GM19438 (cell line): ENCODE measurements at regions not wholly inside any gene's neighbourhood (a gene's known extent, or its start where the extent isn't known, plus 50 kb on each side); places are given as distances from the start of the nearest gene placed in this dataset.

Experiments used
- ATAC-seq: cut with Tn5 transposase; IDR thresholded peaks from one replicate; pipeline ENCODE4 v1.9.1; 2021; ENCODE audit warnings: low read depth; ENCODE audit not compliant: unreplicated experiment

GRCh38 chr14:56933446-56933845 is 123.2 kb upstream of the OTX2 start:
- no peak for ATAC-seq

- no peak for ATAC-seq
Observed at GRCh38 chr14:56918849-56919574, 108.7 kb upstream of the OTX2 start.

- ATAC-seq, result no peak
Observed at GRCh38 chr14:56905282-56905681, 95.0 kb upstream of the OTX2 start.

- ATAC-seq, result no peak
Observed at GRCh38 chr14:56903304-56903969, 93.2 kb upstream of the OTX2 start.

GRCh38 chr14:56902385-56902784 is 92.1 kb upstream of the OTX2 start:
- no peak for ATAC-seq

GRCh38 chr14:56900726-56901125 is 90.4 kb upstream of the OTX2 start:
- ATAC-seq, result no peak

- no peak for ATAC-seq
Observed at GRCh38 chr14:56899829-56900228, 89.5 kb upstream of the OTX2 start.

GRCh38 chr14:56896922-56897321 is 86.6 kb upstream of the OTX2 start:
- no peak for ATAC-seq

- no peak for ATAC-seq
Observed at GRCh38 chr14:56896231-56896630, 86.0 kb upstream of the OTX2 start.

GRCh38 chr14:56895154-56895553 is 84.9 kb upstream of the OTX2 start:
- ATAC-seq, result no peak

GRCh38 chr14:56894591-56894991 is 84.3 kb upstream of the OTX2 start:
- no peak for ATAC-seq

- no peak for ATAC-seq
Observed at GRCh38 chr14:56892959-56893358, 82.7 kb upstream of the OTX2 start.

- ATAC-seq, result no peak
Observed at GRCh38 chr14:56891226-56891625, 80.9 kb upstream of the OTX2 start.

GRCh38 chr14:56889705-56890104 is 79.4 kb upstream of the OTX2 start:
- ATAC-seq, result no peak

GRCh38 chr14:56888274-56888673 is 78.0 kb upstream of the OTX2 start:
- ATAC-seq, result no peak

GRCh38 chr14:56887216-56887615 is 76.9 kb upstream of the OTX2 start:
- no peak for ATAC-seq

GRCh38 chr14:56886471-56887062 is 76.3 kb upstream of the OTX2 start:
- ATAC-seq, result no peak

- ATAC-seq, result no peak
Observed at GRCh38 chr14:56885825-56886224, 75.5 kb upstream of the OTX2 start.

- no peak for ATAC-seq
Observed at GRCh38 chr14:56884617-56885016, 74.3 kb upstream of the OTX2 start.

- no peak for ATAC-seq
Observed at GRCh38 chr14:56881181-56881580, 70.9 kb upstream of the OTX2 start.

GRCh38 chr14:56878766-56879165 is 68.5 kb upstream of the OTX2 start:
- ATAC-seq, result no peak

- ATAC-seq, result no peak
Observed at GRCh38 chr14:56875104-56875675, 64.9 kb upstream of the OTX2 start.
